Right ventricle myocardium superior (tissue), 1 donor: ENCODE measurements at regions not wholly inside any gene's neighbourhood (a gene's known extent, or its start where the extent isn't known, plus 50 kb on each side); places are given as distances from the start of the nearest gene placed in this dataset.
"Not testable (repeated sequence)": the region's sequence is repeated elsewhere in the genome, so short reads cannot be mapped to it uniquely, and the experiment has no call there.

ENCODE experiments used
- ATAC-seq: fragments of 200-7000 bp; cut with Tn5 transposase; one replicate; pipeline ENCODE4 v1.9.1; 2020; ENCODE audit warnings: mild to moderate bottlenecking; ENCODE audit not compliant: poor library complexity
- DNase-seq: peaks from one replicate; pipeline ENCODE4 v3.0.0-alpha.2; 2020
- intact Hi-C: fragments of 100-400 bp; cut with DNase I; formaldehyde crosslinking; loops from one replicate; pipeline ENCODE4 v1.11.2; 2022
- donor health status: DM: no; HTN: yes; CAD: no; lungs with severe emphysema.

GRCh38 chr6:67878216-67878615 lies 756.9 kb upstream of the ADGRB3 start:
- intact Hi-C loops, ATAC-seq, DNase-seq: not testable (repeated sequence)

DNA sequence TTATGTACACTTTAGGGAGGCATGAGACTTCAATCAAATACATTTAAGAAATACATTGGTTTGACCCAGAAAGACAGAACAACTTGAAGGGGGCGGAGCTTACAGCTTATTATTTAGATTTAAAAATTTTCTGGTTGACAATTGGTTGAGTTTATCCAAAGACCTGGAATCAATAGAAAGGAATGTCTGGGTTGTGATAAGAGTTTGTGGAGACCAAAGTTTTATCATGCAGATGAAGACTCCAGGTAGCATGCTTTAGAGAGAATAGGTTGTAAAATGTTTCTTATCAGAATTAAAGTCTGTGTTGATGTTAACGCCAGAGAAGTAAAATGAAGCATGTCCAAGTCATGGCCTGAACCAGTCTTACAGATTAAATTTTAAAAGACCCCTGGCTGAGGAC lies 757.8 kb upstream of the ADGRB3 start:
- DNase-seq: no peak
- ATAC-seq: no peak
- intact Hi-C loops: no loop called here

GRCh38 chr6:67875877-67876383 lies 759.2 kb upstream of the ADGRB3 start:
- DNase-seq (no peak), ATAC-seq (no peak)
- intact Hi-C loops: no loop called here

DNA sequence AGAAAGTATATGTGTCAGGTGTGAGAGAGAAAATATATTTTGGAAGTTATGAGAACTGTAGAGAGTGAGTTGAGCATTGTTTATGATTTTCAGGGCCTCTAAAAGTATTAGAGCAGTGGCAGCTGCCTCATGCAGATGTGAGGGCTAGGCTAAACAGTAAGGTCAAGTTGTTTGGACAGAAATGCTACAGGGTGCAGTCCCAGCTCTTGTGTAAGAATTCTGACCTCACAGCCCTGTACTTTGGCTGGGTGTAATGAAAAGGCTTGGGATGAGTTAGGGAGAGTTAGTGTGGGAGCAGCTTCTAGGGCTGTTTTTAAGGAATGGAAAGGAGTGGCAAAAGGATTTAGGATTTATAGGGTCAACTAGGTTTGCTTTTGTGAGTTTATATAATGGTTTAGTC lies 764.8 kb upstream of the ADGRB3 start:
- intact Hi-C loops: no loop called here
- no peak for DNase-seq
- ATAC-seq: no peak

DNA sequence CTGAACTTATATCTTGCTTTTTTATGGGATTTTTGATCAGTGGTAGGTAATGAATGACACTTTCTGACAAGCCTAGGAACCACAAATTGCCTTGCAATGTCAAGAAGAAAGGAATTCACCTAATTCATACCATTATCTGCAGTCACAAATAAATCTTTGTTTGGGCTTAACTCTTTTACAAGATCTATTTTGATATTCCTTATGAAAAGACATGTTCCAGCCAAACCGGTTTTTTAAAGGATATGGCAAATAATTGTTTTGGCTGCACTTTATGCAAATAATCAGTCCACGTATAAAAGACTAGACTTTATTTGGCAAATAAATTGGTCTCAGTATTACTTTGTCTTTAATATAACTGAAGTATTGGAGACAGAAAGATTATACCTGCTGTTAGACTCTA lies 771.7 kb upstream of the ADGRB3 start:
- intact Hi-C loops: no loop called here
- ATAC-seq (no peak), DNase-seq (no peak)

DNA sequence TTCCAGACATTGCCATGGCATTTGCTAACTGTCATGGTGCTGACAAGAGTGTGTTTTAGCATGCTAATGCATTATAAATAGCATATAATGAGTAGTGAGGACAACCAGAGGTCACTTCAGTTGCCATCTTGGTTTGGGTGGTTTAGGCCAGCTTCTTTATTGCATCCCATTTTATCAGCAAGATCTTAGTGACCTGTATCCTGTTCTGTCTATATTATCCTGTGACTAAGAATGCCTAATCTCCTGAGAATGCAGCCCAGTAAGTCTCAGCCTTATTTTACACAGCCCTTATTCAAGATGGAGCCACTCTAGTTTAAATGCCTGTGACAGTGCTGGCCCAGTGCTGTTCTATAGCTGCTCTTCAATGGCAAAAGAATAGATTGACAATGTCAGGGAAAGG lies 781.0 kb upstream of the ADGRB3 start:
- ATAC-seq (no peak), DNase-seq (no peak)
- intact Hi-C loops: no loop called here

DNA sequence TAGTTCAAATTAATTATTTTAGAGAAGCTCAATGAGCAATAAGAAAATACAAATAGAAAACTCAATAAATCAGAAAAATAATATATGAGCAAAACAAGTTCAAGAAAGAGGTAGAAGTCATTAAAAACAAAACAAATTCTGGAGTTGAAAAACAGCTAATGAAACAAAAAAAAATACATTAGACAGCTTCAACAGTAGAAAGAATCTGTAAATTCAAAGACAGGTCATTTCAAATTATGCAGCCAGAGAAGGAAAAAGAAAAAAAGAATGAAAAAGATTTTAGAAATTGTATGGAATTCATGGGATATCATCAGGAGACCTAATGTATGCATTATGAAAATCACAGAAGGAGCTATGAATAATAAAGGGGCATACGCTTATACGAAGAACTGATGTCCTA lies 795.3 kb upstream of the ADGRB3 start:
- intact Hi-C loops: no loop called here
- ATAC-seq (no peak), DNase-seq (no peak)

DNA sequence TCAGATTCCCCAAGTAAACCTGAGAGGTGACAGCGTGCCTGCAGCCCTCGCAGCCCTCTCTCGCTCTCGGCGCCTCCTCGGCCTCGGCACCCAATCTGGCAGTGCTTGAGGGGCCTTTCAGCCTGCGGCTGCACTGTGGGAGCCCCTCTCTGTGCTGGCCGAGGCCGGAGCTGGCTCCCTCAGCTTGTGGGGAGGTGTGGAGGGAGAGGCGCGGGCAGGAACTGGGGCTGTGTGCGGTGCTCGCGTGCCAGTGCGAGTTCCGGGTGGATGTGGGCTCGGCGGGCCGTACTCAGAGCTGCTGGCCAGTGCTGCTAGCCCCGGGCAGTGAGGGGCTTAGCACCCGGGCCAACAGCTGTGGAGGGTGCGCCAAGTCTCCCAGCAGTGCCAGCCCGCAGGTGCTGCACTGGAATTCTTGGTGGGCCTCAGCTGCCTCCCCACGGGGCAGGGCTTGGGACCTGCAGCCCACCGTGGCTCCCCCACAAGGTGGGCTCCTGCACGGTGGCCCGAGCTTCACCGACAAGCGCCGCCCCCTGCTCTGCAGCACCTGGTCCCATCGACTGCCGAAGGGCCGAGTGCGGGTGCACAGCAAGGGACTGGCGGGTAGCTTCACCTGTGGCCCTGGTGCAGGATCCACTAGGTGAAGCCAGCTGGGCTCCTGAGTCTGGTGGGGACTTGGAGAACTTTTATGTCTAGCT lies 809.7 kb upstream of the ADGRB3 start:
- intact Hi-C loops: no loop called here
- ATAC-seq: no peak
- DNase-seq: no peak

DNA sequence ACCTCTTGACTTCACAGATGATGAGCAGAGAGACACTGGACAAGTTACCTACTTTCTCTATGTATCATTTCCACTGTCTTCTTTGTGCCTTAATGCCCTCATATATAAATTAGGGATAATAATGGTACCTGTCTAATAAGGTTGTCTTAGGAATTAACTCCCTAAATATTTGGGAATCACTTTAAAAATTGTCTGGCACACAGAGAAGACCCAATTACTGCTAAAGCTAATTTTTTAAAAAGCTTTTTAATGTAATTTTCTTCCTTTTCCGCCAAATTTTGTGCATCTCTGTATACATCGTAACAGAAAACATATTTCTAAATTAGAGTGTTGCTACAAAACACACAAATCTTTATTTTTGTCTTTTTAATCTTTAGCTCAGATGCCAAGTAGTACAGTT lies 816.8 kb upstream of the ADGRB3 start:
- ATAC-seq (no peak), DNase-seq (no peak)
- intact Hi-C loops: no loop called here

DNA sequence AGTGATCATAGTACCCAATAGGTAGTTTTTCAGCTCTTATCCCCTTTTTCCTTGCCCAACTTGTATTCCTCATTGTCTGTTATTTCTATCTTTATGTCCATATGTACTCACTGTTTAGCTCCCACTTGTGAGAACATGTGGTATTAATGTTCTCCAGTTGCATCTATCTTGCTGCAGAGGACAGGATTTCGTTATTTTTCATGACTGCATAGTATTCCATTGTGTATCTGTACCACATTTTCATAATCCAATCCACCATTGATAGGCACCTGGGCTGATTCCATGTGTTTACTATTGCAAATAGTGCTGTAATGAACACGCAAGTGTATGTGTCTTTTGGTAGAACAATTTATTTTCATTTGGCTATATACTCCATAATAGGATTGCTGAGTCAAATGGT lies 819.5 kb upstream of the ADGRB3 start:
- ATAC-seq: no peak
- no peak for DNase-seq
- intact Hi-C loops: no loop called here

- ATAC-seq (no peak), DNase-seq (no peak)
- intact Hi-C loops: no loop called here
Measured at GRCh38 chr6:67814262-67814661, 820.8 kb upstream of the ADGRB3 start.

GRCh38 chr6:67812693-67813092 lies 822.4 kb upstream of the ADGRB3 start:
- intact Hi-C loops: no loop called here
- ATAC-seq: no peak
- DNase-seq: no peak

DNA sequence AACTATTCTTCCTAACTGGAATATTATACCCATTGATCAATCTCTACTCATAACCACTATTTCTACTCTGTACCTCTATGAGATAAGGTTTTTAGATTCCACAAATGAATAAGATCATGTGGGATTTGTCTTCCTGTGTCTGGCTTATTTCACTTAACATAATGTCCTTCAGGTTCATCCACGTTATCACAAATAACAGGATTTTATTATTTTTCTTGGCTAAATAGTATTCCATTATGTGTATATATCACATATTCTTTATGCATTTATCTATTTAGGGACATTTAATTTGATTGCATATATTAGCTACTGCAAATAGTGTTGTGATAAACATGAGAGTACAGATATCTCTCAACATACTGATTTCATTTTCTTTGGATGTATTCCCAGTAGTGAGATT lies 823.0 kb upstream of the ADGRB3 start:
- no peak for DNase-seq
- no peak for ATAC-seq
- intact Hi-C loops: no loop called here

- intact Hi-C loops: no loop called here
- ATAC-seq (no peak), DNase-seq (no peak)
Measured at GRCh38 chr6:67811239-67812037, 823.6 kb upstream of the ADGRB3 start.

DNA sequence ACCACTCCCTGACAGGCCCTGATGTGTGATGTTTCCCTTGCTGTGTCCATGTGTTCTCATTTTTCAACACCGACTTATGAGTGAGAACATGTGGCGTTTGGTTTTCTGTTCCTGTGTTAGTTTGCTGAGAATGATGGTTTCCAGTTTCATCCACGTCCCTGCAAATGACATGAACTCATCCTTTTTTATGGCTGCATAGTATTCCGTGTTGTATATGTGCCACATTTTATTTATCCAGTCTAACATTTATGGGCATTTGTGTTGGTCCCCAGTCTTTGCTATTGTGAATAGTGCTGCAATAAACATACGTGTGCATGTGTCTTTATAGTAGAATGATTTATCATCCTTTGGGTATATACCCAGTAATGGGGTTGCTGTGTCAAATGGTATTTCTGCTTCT lies 830.3 kb upstream of the ADGRB3 start:
- intact Hi-C loops, ATAC-seq, DNase-seq: not testable (repeated sequence)

GRCh38 chr6:67802771-67803170 lies 832.3 kb upstream of the ADGRB3 start:
- intact Hi-C loops: no loop called here
- no peak for ATAC-seq

GRCh38 chr6:67792996-67793395 lies 842.1 kb upstream of the ADGRB3 start:
- DNase-seq (no peak), ATAC-seq (no peak)
- intact Hi-C loops: no loop called here

More at GRCh38 chr6:67802771-67803170, 832.3 kb upstream of the ADGRB3 start:
- no peak for DNase-seq

DNA sequence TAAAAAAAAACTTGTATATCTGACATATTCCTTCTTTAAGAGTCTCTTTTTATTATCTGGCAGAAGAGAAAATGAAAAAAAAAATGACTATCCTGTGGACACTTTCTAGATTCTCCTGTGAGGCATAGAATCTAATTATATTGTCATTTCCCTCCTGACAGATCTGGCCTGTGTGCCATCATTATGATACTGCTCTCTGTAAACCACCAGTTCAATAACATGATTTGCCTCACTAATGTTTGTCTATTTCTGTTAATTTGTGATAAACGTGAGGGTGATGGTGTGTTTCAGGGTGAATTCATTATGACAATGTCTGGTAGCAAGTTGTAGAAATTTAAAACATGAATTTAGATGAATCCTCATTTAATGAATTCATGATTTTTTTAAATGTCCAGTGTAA lies 844.5 kb upstream of the ADGRB3 start:
- no peak for DNase-seq
- no peak for ATAC-seq
- intact Hi-C loops: no loop called here

DNA sequence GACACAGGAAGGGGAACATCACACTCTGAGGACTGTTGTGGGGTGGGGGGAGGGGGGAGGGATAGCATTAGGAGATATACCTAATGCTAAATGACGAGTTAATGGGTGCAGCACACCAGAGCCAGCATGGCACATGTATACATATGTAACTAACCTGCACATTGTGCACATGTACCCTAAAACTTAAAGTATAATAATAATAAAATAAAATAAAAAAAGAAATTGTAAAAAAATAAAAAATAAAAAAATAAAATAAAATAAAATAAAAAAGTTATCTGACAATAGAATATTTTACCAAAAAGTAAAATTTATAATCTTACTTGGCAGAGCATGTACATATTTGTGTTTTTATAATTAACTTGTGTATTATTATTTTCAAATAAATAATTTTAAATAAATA lies 848.0 kb upstream of the ADGRB3 start:
- DNase-seq, intact Hi-C loops, ATAC-seq: not testable (repeated sequence)

- intact Hi-C loops: no loop called here
- no peak for ATAC-seq
- DNase-seq: no peak
Measured at GRCh38 chr6:67779876-67780275, 855.2 kb upstream of the ADGRB3 start.
